Activated naive CD8-positive, alpha-beta T cell treated with anti-CD3 and anti-CD28 coated beads, Interleukin-2, amount 50 U/mL, for 24 hours (primary cell): ENCODE measurements at regions not wholly inside any gene's neighbourhood (a gene's known extent, or its start where the extent isn't known, plus 50 kb on each side); places are given as distances from the start of the nearest gene placed in this dataset.
"Not testable (repeated sequence)": the region's sequence is repeated elsewhere in the genome, so short reads cannot be mapped to it uniquely, and the experiment has no call there.

Experiments used
- ATAC-seq: fragments of 150-1000 bp; cut with Tn5 transposase; one replicate; pipeline ENCODE4 v1.10.0; 2021
- DNase-seq: peaks from one replicate; pipeline ENCODE4 v3.0.0; 2021
- H3K27ac Mint-ChIP-seq: one replicate; pipeline ENCODE4 v1.8.0; 2021; ENCODE audit warnings: mild to moderate bottlenecking, mixed read lengths
- H3K27me3 Mint-ChIP-seq: one replicate; pipeline ENCODE4 v1.8.0; 2021; ENCODE audit warnings: mixed read lengths
- H3K36me3 Mint-ChIP-seq: one replicate; pipeline ENCODE4 v1.8.0; 2021; ENCODE audit warnings: low read depth, mixed read lengths
- H3K4me1 Mint-ChIP-seq: one replicate; pipeline ENCODE4 v1.8.0; 2021; ENCODE audit warnings: mixed read lengths
- H3K4me3 Mint-ChIP-seq: one replicate; pipeline ENCODE4 v1.8.0; 2021; ENCODE audit warnings: mild to moderate bottlenecking, moderate library complexity, mixed read lengths
- H3K9me3 Mint-ChIP-seq: one replicate; pipeline ENCODE4 v1.8.0; 2021; ENCODE audit warnings: mixed read lengths

DNA sequence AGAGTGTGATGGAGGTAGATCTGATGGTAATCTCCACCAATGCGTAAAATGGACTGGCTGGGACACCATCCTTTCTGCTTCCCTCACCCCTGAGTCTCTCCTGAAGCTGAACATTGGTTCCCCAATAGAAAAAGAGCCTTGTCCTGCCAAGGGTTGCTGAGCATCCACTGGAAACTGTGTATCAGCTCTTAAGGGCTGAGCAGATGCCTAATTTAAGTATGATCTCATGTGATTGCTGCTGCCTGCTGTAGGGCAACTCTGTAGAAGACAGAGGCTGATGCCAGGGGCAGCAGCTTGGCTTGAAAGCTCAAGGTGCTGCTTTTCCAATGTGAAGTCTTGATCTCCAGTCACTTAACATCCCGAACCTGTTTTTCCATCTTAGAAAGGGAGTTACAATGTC is 310.3 kb upstream of the CCL2 start:
- Mint-ChIP-seq H3K4me1 (no peaks in the 10 kb centered on the region), H3K27me3 (no peaks in the 10 kb centered on the region), H3K9me3 (no peaks in the 10 kb centered on the region), H3K4me3 (no peak overlapping the region), H3K27ac (no peak overlapping the region), H3K36me3 (no peaks in the 10 kb centered on the region)
- DNase-seq (no peak), ATAC-seq (no peak)

DNA sequence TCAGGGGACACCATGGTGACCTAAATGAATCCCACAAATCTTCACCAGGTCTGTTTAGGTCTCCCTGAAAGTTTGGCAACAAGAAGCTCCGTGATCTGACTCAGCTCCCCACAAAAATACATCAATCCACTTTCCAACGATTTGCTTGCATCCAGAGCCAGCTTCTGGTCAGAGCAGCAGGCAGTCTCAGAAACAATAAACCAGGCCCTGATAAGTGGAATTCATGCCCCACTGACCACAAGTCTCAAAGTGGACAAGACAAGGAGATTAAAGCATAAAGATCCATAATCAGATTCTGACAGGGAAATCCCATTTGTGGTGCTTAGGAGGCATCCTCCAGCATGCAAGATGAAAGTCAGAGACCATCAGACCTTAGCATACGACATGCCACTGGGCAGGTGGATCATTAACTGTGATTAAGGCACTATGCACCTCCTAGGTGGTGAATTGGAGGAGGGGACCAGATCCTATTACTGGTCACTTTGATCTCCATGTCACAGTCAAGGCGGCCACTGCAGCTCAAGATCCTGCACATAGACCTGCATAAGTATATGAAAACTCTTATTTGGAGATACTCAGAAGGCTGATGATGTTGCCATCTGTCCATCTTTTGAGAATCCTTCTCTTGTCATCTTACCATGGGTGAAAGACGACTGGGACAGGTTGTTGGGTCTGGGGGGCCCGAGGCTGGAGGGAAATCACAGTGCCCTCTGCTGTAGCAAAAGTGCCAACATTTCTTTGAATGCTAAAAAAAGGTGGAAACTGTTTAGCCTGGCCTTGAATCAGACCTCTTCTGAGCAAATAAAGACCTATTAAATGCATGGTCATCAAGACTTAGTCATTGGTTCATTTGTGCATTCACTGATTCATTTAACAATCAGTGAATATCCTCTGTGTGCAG is 309.2 kb upstream of the CCL2 start:
- H3K27ac Mint-ChIP-seq = no peak overlapping the region
- no peaks in the 10 kb centered on the region for H3K36me3 Mint-ChIP-seq
- DNase-seq = no peak
- no peaks in the 10 kb centered on the region for H3K9me3 Mint-ChIP-seq
- no peak overlapping the region for H3K4me3 Mint-ChIP-seq
- no peaks in the 10 kb centered on the region for H3K4me1 Mint-ChIP-seq
- ATAC-seq = no peak
- H3K27me3 Mint-ChIP-seq = no peaks in the 10 kb centered on the region

GRCh38 chr17:33947762-33948161 is 307.3 kb upstream of the CCL2 start:
- Mint-ChIP-seq H3K4me1 (no peaks in the 10 kb centered on the region), H3K27ac (no peak overlapping the region), H3K36me3 (no peaks in the 10 kb centered on the region), H3K9me3 (no peaks in the 10 kb centered on the region), H3K27me3 (no peaks in the 10 kb centered on the region), H3K4me3 (no peak overlapping the region)
- DNase-seq (no peak), ATAC-seq (no peak)

GRCh38 chr17:33948309-33948708 is 306.8 kb upstream of the CCL2 start:
- no peaks in the 10 kb centered on the region for H3K9me3 Mint-ChIP-seq
- DNase-seq = no peak
- no peak for ATAC-seq

DNA sequence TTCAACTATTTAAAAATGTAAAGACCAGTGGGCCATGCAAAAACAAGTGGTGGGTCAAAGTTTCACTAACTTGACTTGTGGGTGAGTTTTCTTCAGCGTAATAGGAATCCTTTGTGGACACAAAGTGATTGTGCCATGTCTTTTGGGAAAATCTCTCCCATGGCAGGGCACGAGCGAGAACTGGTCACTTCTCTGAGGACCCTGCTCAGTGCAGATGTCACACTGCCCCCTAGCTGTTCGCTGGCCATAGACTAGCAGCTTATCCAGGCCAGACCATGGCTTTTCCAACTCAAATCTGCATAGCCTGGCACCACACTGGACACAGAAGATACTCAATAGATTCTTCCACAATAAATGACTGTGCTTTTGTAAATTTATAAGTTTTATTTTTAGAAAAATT is 306.0 kb upstream of the CCL2 start:
- Mint-ChIP-seq H3K27ac (no peak overlapping the region), H3K36me3 (no peaks in the 10 kb centered on the region), H3K4me1 (no peaks in the 10 kb centered on the region), H3K4me3 (no peak overlapping the region), H3K9me3 (no peaks in the 10 kb centered on the region), H3K27me3 (no peaks in the 10 kb centered on the region)
- DNase-seq = no peak
- ATAC-seq = no peak

More at GRCh38 chr17:33948309-33948708, 306.8 kb upstream of the CCL2 start:
- H3K4me1 Mint-ChIP-seq = no peaks in the 10 kb centered on the region
- H3K27ac Mint-ChIP-seq = no peak overlapping the region
- no peaks in the 10 kb centered on the region for H3K36me3 Mint-ChIP-seq
- H3K4me3 Mint-ChIP-seq = no peak overlapping the region
- H3K27me3 Mint-ChIP-seq = no peaks in the 10 kb centered on the region

DNA sequence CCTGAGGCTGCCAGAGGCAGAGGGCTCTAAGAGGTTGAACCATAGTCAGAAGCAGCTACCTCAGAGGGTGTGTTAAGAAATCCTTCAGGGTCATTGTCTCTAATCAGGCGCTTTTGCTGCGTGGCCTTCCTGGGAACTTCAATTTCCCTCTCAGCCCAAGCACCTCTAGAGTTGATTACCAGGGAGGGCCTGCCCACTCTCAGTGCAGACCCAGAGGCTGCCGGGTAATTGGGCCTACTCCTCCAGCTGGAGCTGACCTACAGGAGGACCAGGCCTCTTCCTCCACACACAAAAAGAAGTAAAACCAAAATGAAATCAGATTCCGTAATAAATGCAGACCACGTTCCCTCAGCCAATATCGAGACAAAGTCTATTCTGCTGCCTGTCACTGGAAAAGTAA is 305.0 kb upstream of the CCL2 start:
- H3K36me3 Mint-ChIP-seq = no peaks in the 10 kb centered on the region
- H3K27ac Mint-ChIP-seq = no peak overlapping the region
- no peaks in the 10 kb centered on the region for H3K9me3 Mint-ChIP-seq
- H3K27me3 Mint-ChIP-seq = no peaks in the 10 kb centered on the region
- H3K4me1 Mint-ChIP-seq = no peaks in the 10 kb centered on the region
- no peak overlapping the region for H3K4me3 Mint-ChIP-seq
- DNase-seq (no peak), ATAC-seq (no peak)

DNA sequence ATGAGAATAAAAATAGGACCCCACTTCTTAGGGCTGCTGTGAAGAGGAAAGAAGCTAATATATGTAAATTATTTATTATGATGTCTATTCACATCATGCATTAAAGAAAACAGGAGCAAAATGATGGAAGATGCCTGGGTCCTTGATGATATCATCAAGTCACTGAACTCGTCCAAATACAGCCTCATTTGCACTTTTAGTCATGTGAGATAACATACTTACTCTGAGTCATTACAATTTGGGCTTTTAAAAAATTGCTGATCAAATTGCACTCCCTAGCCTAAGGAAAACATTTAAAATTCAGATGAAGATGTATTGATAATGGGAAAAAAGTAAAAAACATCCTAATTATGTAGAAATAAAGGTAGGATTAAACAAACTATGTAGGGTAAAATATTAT is 302.7 kb upstream of the CCL2 start:
- ATAC-seq (no peak), DNase-seq (no peak)
- Mint-ChIP-seq H3K27ac (no peak overlapping the region), H3K4me1 (no peaks in the 10 kb centered on the region), H3K4me3 (no peak overlapping the region), H3K9me3 (no peaks in the 10 kb centered on the region), H3K36me3 (no peaks in the 10 kb centered on the region), H3K27me3 (peaks cover 8% of the 10 kb centered on the region)

GRCh38 chr17:33954597-33954996 is 300.5 kb upstream of the CCL2 start:
- no peak for DNase-seq
- Mint-ChIP-seq H3K27ac (no peak overlapping the region), H3K27me3 (peaks cover 8% of the 10 kb centered on the region), H3K4me3 (no peak overlapping the region), H3K36me3 (no peaks in the 10 kb centered on the region), H3K9me3 (peaks cover 6% of the 10 kb centered on the region), H3K4me1 (no peaks in the 10 kb centered on the region)
- no peak for ATAC-seq

- peaks cover 8% of the 10 kb centered on the region for H3K27me3 Mint-ChIP-seq
- H3K36me3 Mint-ChIP-seq = no peaks in the 10 kb centered on the region
- H3K27ac Mint-ChIP-seq = no peak overlapping the region
- no peak for ATAC-seq
- H3K4me3 Mint-ChIP-seq = no peak overlapping the region
- H3K4me1 Mint-ChIP-seq = no peaks in the 10 kb centered on the region
- peaks cover 6% of the 10 kb centered on the region for H3K9me3 Mint-ChIP-seq
- no peak for DNase-seq
Observed at GRCh38 chr17:33955461-33955860, 299.6 kb upstream of the CCL2 start.

DNA sequence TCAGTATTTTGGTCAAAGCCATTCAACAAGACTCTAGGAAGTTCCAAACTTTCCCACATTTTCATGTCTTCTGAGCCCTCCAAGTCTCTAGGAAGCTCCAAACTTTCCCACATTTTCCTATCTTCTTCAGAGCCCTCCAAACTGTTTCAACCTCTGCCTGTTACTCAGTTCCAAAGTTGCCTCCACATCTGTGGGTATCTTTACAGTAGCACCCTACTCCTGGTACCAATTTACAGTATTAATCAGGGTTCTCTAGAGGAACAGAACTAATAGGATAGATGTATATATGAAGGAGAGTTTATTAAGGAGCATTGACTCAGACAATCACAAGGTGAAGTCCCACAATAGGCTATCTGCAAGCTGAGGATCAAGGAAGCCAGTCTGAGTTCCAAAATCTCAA is 296.0 kb upstream of the CCL2 start:
- peaks cover 10% of the 10 kb centered on the region for H3K27me3 Mint-ChIP-seq
- not testable (repeated sequence) for H3K9me3 Mint-ChIP-seq, H3K4me1 Mint-ChIP-seq, H3K4me3 Mint-ChIP-seq, H3K36me3 Mint-ChIP-seq, H3K27ac Mint-ChIP-seq, ATAC-seq, DNase-seq

GRCh38 chr17:33962857-33963655 is 292.0 kb upstream of the CCL2 start:
- no peak overlapping the region for H3K4me3 Mint-ChIP-seq
- peaks cover 6% of the 10 kb centered on the region for H3K9me3 Mint-ChIP-seq
- peaks cover 4% of the 10 kb centered on the region for H3K27me3 Mint-ChIP-seq
- DNase-seq = no peak
- ATAC-seq = no peak
- no peaks in the 10 kb centered on the region for H3K36me3 Mint-ChIP-seq
- no peak overlapping the region for H3K27ac Mint-ChIP-seq
- H3K4me1 Mint-ChIP-seq = peaks cover 18% of the 10 kb centered on the region

- Mint-ChIP-seq H3K9me3 (no peaks in the 10 kb centered on the region), H3K4me1 (peaks cover 31% of the 10 kb centered on the region), H3K27ac (no peak overlapping the region), H3K36me3 (no peaks in the 10 kb centered on the region), H3K4me3 (no peak overlapping the region), H3K27me3 (peaks cover 4% of the 10 kb centered on the region)
- no peak for DNase-seq
- peak; percentile 41 for ATAC-seq
Observed at GRCh38 chr17:33964344-33964979, 290.6 kb upstream of the CCL2 start.

- Mint-ChIP-seq H3K27me3 (peaks cover 6% of the 10 kb centered on the region), H3K9me3 (no peaks in the 10 kb centered on the region), H3K4me1 (peaks cover 31% of the 10 kb centered on the region), H3K27ac (no peak overlapping the region), H3K4me3 (no peak overlapping the region), H3K36me3 (no peaks in the 10 kb centered on the region)
- no peak for ATAC-seq
- DNase-seq = no peak
Observed at GRCh38 chr17:33966410-33967059, 288.6 kb upstream of the CCL2 start.

GRCh38 chr17:33967608-33968349 is 287.3 kb upstream of the CCL2 start:
- Mint-ChIP-seq H3K36me3 (no peaks in the 10 kb centered on the region), H3K27me3 (peaks cover 4% of the 10 kb centered on the region), H3K4me3 (no peak overlapping the region), H3K4me1 (peaks cover 31% of the 10 kb centered on the region), H3K9me3 (no peaks in the 10 kb centered on the region), H3K27ac (peak overlapping the region; percentile 69)
- ATAC-seq = no peak
- DNase-seq = no peak
